H54 (cell line): ENCODE measurements at regions not wholly inside any gene's neighbourhood (a gene's known extent, or its start where the extent isn't known, plus 50 kb on each side); places are given as distances from the start of the nearest gene placed in this dataset.
A peak's percentile ranks its signal among the peaks of the same experiment; 100 is the strongest.

Experiments
- DNase-seq: peaks from one replicate; pipeline ENCODE4 v3.0.0; 2011; ENCODE audit warnings: low spot score, mixed read lengths; ENCODE audit not compliant: insufficient read length
- FAIRE-seq: peaks from 3 replicates; lab custom pipeline; 2011; peaks lifted over from hg19 to GRCh38; lab: Jason Lieb, UNC
- POLR2A ChIP-seq: IDR thresholded peaks from 2 replicates; pipeline ENCODE4 v1.6.1; 2011; ENCODE audit warnings: low read depth, mild to moderate bottlenecking, low read length

DNA sequence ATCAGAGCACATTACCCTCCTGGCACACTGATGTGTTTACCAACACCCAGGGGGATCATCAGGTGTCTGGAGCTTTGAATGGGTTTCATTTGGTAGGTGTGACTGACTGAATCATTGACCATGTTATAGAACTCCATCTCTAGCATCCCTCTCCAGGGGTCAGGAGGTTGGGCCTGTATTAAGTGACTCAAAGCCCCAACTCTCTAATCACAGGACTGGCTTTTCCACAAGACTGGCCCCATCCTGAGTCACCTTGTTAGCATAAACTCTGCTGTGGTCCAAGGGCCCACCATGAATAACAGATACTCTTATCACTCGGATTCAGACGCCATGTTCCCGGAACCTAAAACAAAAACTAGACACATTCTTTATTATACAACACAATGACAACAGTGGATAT is 125.9 kb upstream of the NDUFV2 start:
- FAIRE-seq (no peak), DNase-seq (no peak)
- TF ChIP-seq POLR2A, result no peak

DNA sequence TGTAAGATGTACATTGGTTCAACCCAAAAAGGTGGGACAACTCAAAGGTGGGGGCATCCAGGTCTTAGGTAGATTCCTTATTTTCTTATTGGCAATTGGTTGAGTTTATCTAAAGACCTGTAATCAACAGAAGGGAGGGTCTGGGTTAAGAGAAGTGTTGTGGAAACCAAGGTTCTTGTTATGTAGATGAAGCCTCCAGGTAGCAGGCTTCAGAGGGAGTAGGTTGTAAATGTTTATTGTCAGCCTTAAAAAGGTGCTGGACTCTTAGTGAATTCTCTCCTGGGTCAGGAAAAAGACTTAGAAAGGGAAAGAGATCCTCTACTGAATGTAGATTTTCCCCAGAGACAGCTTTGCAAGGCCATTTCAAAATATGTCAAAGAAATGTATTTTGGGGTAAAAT is 125.3 kb upstream of the NDUFV2 start:
- FAIRE-seq, result no peak
- no peak for DNase-seq
- TF ChIP-seq POLR2A, result no peak

DNA sequence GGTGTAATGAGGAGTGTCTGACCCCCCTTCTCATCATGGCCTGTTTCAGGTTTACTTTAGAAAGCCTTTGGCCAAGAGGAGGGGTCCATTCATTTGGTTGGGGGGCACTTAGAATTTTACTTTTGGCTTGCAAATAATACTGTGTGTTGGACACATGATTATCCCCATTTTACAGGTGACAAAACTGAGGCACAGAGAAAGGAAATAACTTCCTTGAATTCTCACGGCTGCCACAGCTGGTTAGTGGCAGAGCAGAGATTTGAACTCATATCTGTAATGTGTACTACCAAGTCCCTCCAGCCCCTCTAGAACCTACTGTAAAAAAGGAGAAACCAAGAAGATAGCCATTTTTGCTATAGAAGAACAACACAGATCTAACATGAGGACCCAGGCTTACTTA is 124.8 kb upstream of the NDUFV2 start:
- FAIRE-seq (no peak), DNase-seq (no peak)
- TF ChIP-seq POLR2A, result no peak

DNA sequence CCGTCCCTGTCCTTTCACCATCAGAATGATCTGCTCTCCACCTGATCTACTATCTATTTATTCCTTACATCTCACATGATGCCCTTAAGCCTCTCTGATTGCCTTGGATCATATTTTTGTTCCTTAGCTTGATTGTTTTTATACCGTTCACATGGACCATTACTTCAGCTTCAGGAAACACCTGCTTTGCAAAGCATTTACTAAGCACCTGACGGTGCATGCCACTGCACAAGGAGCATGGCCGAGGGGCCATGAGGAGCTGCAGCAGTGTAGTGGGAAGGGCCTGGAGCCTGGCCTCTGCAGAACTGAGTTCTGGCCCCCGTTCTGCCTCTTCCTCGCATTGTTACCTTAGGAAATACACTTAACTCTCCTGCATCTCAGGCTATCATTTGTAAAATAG is 124.1 kb upstream of the NDUFV2 start:
- FAIRE-seq, result no peak
- DNase-seq, result no peak
- no peak for TF ChIP-seq POLR2A

DNA sequence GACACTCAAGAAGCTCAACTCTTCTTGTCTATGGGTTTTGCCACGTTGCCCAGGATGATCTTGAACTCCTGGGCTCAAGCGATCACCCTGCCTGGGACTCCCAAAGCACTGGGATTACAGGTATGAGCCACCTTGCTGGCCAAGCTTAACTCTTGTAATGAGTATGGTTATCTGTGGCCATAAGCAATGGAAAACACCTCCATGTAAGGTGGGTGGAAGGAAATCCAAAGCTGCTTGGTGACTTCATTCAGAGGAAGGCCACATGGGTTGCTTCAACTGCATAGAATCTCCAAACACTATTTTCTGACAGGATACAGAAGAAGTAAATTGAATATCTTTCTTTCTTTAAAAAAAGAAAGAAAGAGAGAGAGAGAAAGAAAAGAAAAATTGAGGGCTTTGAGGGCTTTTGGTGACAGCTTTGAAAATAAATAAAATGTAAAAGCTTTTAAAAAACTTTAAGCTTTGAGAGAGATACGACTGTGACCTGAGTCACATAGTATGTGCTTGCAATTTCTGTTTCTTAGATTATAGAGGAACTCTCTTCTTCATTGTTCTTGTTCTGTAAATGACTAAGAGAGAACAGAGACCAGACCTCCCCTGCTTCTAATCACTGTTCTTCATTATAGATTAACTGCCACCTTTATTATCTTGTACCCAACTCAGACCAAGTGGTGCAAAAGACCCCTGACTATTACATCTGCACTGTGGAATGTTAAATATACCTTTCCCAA is 123.1 kb upstream of the NDUFV2 start:
- FAIRE-seq (no peak), DNase-seq (no peak)
- TF ChIP-seq POLR2A, result no peak

DNA sequence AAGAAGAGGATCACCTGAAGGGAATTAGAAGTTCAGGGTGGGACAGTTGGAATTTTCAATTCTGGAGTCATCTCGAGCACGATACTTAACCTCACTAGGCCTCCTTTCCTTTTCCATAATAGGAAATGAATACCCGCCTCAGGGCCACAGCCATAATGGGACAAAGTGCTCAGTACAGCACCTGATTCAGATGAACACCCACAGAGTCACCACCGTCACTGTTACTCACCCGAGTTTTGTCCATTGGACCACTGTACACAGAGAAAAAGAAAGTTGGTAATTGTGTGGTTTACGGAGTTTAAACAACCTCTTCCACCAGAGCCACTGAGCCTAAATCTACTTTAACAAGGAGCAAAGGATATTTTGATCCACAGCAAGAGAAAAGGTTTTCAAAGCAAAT is 122.0 kb upstream of the NDUFV2 start:
- TF ChIP-seq POLR2A, result no peak
- DNase-seq (no peak), FAIRE-seq (no peak)

DNA sequence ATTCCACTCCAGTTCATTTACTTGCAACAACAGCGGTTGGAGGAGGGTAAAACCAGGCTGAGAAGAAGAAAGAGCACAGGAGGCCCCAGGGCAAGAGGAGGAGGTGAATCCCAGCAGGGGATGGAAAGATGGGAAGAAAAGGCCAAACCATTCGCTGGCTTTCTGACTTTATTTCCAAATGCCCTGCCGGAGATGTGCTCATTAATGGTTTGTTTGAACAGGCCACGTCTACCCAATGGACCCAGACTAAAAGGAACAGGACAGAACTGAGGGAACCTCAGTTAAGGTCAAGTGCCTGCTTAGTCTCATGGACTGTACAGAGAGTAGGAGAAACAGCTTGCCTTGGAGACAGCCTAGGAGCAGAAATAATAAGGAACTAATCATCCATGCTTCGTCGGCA is 121.6 kb upstream of the NDUFV2 start:
- no peak for DNase-seq
- TF ChIP-seq POLR2A, result no peak
- FAIRE-seq, result no peak

DNA sequence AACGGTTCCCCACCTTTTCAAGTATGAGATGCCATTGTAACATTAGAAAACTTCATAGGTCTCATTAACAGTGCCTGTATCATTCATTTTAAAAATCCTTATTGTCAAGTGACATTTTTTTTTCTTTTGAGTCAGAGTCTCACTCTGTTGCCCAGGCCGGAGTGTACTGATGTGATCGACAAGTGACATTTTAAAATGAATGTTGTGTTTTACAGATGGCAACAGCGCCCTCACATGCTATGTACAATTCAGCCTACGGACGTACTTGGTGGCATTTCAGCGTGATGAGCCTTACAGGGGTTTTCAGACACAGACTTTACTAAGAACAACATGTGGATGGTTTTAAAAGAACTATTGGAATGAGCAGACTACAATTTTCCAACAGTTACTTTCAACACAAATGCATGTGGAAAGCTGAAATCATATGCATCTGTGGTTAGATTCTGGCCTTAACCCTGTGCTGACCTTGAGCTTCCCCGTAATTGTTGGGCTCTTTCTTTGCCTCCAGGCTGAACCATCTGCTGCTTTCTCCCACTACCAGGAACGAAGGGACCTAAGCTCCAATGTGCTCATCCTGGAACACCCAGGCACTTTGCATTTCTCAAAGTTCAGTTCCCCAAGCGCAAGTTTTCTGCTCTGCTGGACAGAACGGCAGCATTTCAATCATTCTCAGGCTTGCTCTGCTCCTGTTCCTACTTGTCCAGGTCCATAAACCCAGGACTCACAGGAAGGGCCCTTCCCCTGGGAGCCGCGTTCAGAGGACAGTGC is 119.9 kb upstream of the NDUFV2 start:
- DNase-seq, result no peak
- peak; percentile 38 for FAIRE-seq
- no peak for TF ChIP-seq POLR2A

DNA sequence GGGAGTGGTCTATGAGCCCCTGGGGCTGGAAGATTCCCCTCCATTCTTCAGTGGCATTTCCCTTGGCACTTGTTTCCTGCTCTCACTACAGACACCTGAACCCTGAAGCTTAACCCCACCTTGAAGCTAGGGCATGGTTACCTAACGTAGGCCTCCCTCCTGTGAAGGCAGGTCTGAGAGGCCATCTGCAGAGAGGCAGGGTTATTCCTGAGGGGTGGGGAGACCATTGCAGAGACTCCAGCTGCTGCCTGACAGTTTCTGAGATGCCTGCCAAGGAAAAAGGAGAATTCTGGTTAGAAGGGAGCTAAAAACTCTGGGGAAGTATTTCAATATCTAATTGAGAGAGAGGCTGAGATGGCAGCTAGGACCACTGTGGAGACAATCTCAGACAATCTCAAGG is 119.3 kb upstream of the NDUFV2 start:
- no peak for FAIRE-seq
- no peak for TF ChIP-seq POLR2A
- DNase-seq, result no peak

DNA sequence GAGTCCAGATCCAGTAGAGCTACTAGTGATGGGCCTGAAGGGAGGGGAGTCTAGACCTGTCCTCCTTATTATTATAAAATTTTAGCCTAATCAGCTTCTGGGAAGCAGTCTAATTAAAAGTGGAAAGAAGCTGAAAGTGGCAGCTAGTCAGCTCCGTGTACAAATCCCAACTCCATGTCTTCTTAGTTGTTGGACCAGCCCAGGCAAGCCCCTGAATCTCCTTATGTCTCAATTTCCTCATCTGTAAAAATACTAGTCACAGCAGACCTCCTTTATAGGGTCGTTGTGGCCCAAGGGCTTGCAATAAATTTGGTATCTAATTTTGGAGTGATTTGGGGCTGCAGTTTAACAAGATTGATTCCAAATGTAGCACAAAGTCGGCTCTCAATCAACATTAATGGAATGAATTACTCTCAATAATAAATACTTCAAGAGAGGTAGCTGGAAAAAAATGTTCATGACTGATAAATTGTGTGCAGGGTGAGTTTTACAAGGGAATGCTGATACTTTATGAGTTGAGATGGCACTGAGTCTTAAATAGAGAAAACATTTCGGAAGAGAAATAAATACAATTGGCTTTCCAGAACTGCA is 118.3 kb upstream of the NDUFV2 start:
- no peak for TF ChIP-seq POLR2A
- FAIRE-seq, result no peak
- no peak for DNase-seq

DNA sequence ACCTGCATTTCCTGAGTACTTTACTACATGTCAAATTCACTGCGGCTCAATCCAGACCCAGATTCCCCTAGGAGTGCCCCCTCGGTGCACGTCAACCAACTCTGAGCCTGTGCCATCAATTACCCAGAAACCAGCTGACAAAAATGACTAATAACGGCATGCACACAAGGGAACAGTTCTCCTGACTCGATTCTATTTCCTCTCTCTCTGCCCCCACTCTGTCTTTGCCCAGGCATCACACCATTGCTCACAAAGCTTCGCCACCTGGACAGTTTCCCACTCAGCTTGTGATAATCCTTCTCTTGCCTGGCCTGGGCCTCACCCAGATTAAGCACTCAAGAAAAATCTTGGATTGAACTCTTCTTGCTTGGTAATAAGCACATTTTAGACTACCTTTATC is 115.3 kb upstream of the NDUFV2 start:
- FAIRE-seq (no peak), DNase-seq (no peak)

DNA sequence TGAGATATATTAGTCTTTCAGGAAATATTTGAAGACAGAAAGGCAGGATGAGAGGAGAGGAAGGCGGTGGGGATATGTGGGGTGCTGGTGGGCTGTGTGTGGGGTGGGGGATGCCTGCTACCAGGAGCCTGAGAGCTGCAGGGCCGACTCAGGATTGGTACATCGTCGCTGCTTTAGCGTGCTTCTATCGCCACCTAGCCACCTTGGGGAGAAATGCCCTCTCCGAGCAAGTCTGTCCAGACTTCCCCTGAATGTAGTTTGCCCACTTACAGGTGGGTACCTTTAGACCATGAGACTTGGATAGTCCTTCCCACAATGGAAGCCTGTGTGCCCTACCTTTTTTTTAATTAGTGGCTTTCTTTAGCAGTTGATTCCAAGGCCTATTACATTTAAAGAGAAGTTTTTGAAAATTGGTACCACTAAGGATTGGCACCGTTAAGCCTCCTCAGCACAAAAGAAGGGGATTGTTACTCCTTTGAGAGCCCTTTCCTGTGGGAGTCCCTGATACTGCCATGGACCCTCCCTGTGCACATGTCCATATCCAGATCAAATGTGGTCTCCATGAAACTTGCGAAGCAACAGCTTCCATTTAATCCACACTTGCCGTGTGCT is 114.1 kb upstream of the NDUFV2 start:
- FAIRE-seq, result peak; percentile 74
- DNase-seq, result peak; percentile 45
- TF ChIP-seq POLR2A, result no peak

More for the DNA sequence above, 115.3 kb upstream of the NDUFV2 start:
- no peak for TF ChIP-seq POLR2A

DNA sequence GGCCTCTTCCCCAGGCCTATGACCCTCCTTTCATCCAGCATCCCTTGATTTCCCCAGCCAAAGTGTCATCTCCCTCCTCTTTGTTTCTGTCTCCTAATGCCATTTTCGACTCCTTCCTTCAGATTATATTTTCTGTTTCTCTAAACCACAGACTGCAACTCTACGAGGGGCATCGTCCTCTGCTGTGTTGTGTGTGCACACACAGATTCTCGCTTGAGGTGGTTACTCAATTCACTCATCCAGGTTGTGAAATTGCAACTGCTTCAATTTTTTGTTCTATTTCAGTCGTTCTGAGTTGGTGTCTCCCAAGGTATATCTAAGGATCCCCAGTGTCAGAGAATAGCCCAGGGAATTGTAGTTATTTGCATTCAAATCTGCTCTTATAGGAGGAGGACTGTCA is 113.5 kb upstream of the NDUFV2 start:
- DNase-seq (no peak), FAIRE-seq (no peak)
- TF ChIP-seq POLR2A, result no peak

DNA sequence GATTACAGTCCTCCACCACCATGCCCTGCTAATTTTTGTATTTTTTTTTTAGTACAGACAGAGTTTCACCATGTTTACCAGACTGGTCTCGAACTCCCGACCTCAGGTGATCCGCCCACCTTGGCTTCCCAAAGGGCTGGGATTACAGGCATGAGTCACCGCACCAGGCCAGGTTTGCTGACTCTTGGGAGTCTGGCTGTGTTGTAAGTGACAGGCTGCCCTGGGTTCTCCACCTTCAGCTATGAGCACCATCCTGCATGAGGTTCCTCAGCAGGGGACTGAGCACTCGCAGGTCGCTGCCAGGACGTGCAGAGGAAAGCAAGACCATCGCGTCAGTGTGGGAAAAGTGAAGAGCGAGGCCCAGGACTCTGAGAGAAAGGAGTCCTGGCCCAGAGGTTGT is 112.6 kb upstream of the NDUFV2 start:
- no peak for TF ChIP-seq POLR2A
- FAIRE-seq (no peak), DNase-seq (no peak)
